GM12875 (cell line): ENCODE measurements at regions not wholly inside any gene's neighbourhood (a gene's known extent, or its start where the extent isn't known, plus 50 kb on each side); places are given as distances from the start of the nearest gene placed in this dataset.

Experiments used
- H3K4me3 ChIP-seq: one replicate; pipeline ENCODE4 v1.5.1; 2011; ENCODE audit warnings: low read depth, low read length, control low read depth
- CTCF ChIP-seq: IDR thresholded peaks from 2 replicates; pipeline ENCODE4 v1.5.1; 2011; ENCODE audit warnings: low read depth, mild to moderate bottlenecking, control low read depth, inconsistent platforms, low read length, moderate library complexity, borderline replicate concordance; ENCODE audit not compliant: insufficient read depth

DNA sequence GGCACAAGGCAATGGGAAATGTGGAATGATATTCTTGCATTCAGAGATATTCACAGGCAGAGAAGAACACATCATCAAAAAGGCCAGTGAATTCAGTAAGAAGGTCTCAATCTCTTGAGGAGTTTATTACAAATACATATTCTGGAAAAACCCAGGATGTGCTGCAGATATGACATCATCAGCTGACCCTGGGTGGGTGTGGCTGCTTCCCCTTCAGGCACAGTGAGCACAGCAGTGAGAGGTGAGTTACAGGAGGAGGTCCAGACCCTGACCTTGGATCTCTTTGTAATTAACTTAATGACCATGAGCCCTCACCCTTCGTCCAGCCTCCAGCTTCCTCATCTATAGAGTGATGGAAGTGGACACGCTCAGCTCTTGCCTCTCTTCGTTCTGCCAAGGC is 147.5 kb upstream of the SYNDIG1 start:
- H3K4me3 ChIP-seq = no peak overlapping the region
- TF ChIP-seq CTCF = no peak

GRCh38 chr20:24318569-24319352 is 150.7 kb upstream of the SYNDIG1 start:
- no peak overlapping the region for H3K4me3 ChIP-seq
- no peak for TF ChIP-seq CTCF

- H3K4me3 ChIP-seq = no peak overlapping the region
- no peak for TF ChIP-seq CTCF
Measured at GRCh38 chr20:24317224-24317623, 152.2 kb upstream of the SYNDIG1 start.

GRCh38 chr20:24316731-24317130 is 152.7 kb upstream of the SYNDIG1 start:
- TF ChIP-seq CTCF = no peak

DNA sequence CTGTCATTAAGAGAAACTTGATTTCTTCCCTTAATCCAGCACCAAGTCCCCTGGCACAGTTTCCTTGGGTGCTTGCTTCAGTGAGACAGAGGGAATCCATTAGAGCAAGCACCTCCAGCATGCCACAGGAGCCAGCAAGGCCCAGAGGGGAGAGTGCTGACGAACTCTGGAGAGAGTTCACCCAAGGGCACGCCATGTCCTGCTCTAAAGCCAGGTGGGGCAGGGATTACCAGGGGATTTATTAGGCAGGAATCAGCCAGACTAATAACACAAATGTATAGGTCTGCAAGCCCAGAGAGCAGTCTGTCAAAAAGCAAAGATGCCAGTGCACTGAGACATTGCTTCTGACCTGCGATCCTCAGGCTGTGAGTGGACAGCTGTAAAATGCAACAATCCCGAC is 155.4 kb upstream of the SYNDIG1 start:
- no peak for TF ChIP-seq CTCF
- H3K4me3 ChIP-seq = no peak overlapping the region

More at GRCh38 chr20:24316731-24317130, 152.7 kb upstream of the SYNDIG1 start:
- H3K4me3 ChIP-seq = no peak overlapping the region

DNA sequence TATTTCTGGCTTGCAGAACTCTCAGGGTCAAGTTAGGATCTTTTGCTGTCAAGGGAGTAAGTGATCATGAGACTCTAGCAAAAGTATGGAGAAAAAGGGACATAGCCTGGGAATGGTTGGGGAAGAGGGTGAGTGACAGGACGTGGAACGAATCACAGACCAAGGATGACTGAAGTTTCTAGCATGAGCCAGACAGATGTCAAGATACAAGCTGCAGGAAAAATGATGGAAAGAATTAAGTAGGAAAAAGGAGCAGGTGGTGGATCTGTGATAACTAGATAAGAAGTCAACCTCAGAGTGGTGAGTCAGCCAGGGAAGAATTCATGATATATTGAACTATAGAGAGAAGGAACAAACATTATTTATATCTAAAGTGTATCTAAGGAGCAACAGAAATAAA is 159.8 kb upstream of the SYNDIG1 start:
- no peak overlapping the region for H3K4me3 ChIP-seq
- no peak for TF ChIP-seq CTCF

DNA sequence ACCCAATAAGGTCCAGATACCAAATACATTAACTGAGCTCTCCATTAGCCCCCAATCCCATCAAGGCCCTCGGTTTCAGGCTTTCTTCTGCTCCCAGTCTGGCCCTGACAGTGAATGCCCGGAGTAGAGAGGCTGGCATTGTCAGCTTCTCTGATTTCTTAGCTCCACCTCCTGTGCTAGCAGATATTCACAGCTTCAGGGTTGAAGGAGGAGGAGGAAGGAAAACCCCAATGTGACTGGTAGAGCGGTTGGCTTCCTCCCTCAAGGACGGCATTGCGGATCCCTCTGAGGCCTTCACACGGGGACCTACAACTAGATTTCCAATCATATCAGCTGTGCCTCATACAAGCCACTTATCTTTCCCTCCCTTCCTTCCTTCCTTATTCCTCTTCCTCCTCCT is 164.1 kb upstream of the SYNDIG1 start:
- no peak for TF ChIP-seq CTCF
- H3K4me3 ChIP-seq = no peak overlapping the region
